SK-N-MC (cell line): ENCODE measurements at regions not wholly inside any gene's neighbourhood (a gene's known extent, or its start where the extent isn't known, plus 50 kb on each side); places are given as distances from the start of the nearest gene placed in this dataset.

Experiments used
- EZH2 ChIP-seq: fragments of 200-600 bp; sonication (generic); IDR thresholded peaks from one replicate; pipeline ENCODE4 v1.6.1; 2017; ENCODE audit warnings: antibody characterized with exemption
- POLR2AphosphoS5 ChIP-seq: IDR thresholded peaks from 2 replicates; pipeline ENCODE4 v1.6.1; 2012; ENCODE audit warnings: mild to moderate bottlenecking, low read depth, low read length, borderline replicate concordance

- TF ChIP-seq EZH2 (no peak), POLR2AphosphoS5 (no peak)
These were observed 91.2 kb upstream of the KAZN start for GRCh38 chr1:14507262-14507661.
